Upper lobe of left lung (tissue), 4 donors: ENCODE measurements at regions not wholly inside any gene's neighbourhood (a gene's known extent, or its start where the extent isn't known, plus 50 kb on each side); places are given as distances from the start of the nearest gene placed in this dataset.

Experiments
- EP300 ChIP-seq, 4 donors: sonication (generic); formaldehyde crosslinking; IDR thresholded peaks; one replicate each; pipeline ENCODE4 v1.5.1; 2017; ENCODE audit warnings: antibody characterized with exemption in 4 of 4, control low read depth in 2 of 4
- POLR2A ChIP-seq, 4 donors: fragments of 450-650 bp; IDR thresholded peaks; one replicate each; pipeline ENCODE4 v1.5.1; 2016 to 2017; ENCODE audit warnings: antibody characterized with exemption in 4 of 4, mild to moderate bottlenecking in 2 of 4
- TF ChIP-seq, protein P1 (sequence below), 6 experiments: fragments of 450-650 bp in 4 of 6; fragments of 200-600 bp in 2 of 6; sonication (generic) in 2 of 6; IDR thresholded peaks; one replicate each; pipeline ENCODE4 v1.5.1; 2016 to 2019; ENCODE audit warnings: antibody characterized with exemption in 6 of 6

DNA sequence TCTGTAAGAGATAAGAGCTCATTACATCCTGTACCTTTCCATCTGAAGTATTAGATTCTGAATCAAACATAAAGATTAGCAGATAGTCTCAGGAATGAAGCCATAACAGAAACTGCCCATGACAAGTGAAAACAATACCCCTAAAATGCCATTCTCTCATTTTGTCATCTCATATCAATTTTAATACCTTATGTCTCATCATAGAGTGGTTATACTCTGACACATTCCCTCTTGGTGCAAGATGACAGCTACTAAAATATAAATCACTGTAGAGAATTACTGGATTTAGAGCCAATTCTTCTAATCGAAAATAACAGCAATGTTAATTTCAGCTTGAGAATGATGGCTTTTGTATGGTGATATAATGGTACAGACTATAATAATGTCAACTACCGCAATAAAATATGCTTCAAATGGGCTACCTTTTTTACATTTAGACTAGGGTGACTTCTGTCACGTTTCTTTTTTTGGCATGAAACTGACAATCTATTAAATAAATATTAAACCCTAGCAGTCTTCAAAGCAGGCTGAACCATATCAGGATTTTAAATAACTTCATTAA is 125.1 kb upstream of the ITGA4 start:
- TF ChIP-seq POLR2A (IDR thresholded peaks at IDR 0.05): no peak
- TF ChIP-seq, protein P1, sequence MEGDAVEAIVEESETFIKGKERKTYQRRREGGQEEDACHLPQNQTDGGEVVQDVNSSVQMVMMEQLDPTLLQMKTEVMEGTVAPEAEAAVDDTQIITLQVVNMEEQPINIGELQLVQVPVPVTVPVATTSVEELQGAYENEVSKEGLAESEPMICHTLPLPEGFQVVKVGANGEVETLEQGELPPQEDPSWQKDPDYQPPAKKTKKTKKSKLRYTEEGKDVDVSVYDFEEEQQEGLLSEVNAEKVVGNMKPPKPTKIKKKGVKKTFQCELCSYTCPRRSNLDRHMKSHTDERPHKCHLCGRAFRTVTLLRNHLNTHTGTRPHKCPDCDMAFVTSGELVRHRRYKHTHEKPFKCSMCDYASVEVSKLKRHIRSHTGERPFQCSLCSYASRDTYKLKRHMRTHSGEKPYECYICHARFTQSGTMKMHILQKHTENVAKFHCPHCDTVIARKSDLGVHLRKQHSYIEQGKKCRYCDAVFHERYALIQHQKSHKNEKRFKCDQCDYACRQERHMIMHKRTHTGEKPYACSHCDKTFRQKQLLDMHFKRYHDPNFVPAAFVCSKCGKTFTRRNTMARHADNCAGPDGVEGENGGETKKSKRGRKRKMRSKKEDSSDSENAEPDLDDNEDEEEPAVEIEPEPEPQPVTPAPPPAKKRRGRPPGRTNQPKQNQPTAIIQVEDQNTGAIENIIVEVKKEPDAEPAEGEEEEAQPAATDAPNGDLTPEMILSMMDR (IDR thresholded peaks at IDR 0.05): no peak
- TF ChIP-seq EP300 (IDR thresholded peaks at IDR 0.05): no peak
